Erythroblast (primary cell): ENCODE measurements at regions not wholly inside any gene's neighbourhood (a gene's known extent, or its start where the extent isn't known, plus 50 kb on each side); places are given as distances from the start of the nearest gene placed in this dataset.

ENCODE experiments used
- GATA1 ChIP-seq: IDR thresholded peaks from 2 replicates; pipeline ENCODE4 v1.6.1; 2011; ENCODE audit warnings: low read depth, mild to moderate bottlenecking, control low read depth, low read length, moderate library complexity
- POLR2A ChIP-seq: IDR thresholded peaks from 2 replicates; pipeline ENCODE4 v1.6.1; 2011; ENCODE audit warnings: mild to moderate bottlenecking, low read length

DNA sequence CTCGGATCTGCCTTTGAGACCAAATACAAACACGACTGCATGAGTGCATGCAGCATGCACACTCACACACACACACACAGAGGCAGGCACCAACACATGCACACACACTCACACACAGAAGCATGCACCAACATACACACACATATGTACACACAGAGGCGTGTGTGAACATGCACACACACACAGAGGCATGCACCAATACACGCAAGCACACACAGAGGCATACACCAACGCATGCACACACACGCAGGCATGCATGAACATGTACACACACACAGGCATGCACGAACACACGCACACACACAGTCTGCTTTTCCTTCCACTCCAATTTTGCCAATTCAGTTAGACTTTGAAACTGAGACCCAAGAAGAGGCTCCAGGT, 67.3 kb upstream of the COL13A1 start:
- TF ChIP-seq POLR2A, result no peak
- no peak for TF ChIP-seq GATA1
